ENCODE measurements at regions not wholly inside any gene's neighbourhood (a gene's known extent, or its start where the extent isn't known, plus 50 kb on each side); places are given as distances from the start of the nearest gene placed in this dataset.

- no peak for DNase-seq
These were observed 417.7 kb downstream of the TAF11L14 start for GRCh38 chr5:18051953-18052352.

GRCh38 chr5:18052569-18052968, 418.3 kb downstream of the TAF11L14 start:
- DNase-seq, result no peak

- DNase-seq, result no peak
These were observed 423.5 kb downstream of the TAF11L14 start for GRCh38 chr5:18057725-18058124.

GRCh38 chr5:18067615-18068014, 433.4 kb downstream of the TAF11L14 start:
- DNase-seq, result no peak

- no peak for DNase-seq
These were observed 434.6 kb downstream of the TAF11L14 start for GRCh38 chr5:18068826-18069225.

- no peak for DNase-seq
These were observed 435.5 kb downstream of the TAF11L14 start for GRCh38 chr5:18069790-18070189.

- DNase-seq, result no peak
These were observed 438.3 kb downstream of the TAF11L14 start for GRCh38 chr5:18072600-18072999.

- DNase-seq, result no peak
These were observed 440.7 kb downstream of the TAF11L14 start for GRCh38 chr5:18074961-18075360.

GRCh38 chr5:18078157-18078556, 443.9 kb downstream of the TAF11L14 start:
- DNase-seq, result no peak

GRCh38 chr5:18079831-18080230, 445.6 kb downstream of the TAF11L14 start:
- no peak for DNase-seq

GRCh38 chr5:18088020-18088579, 453.8 kb downstream of the TAF11L14 start:
- DNase-seq, result no peak

- no peak for DNase-seq
These were observed 455.9 kb downstream of the TAF11L14 start for GRCh38 chr5:18090177-18090576.

- no peak for DNase-seq
These were observed 456.9 kb downstream of the TAF11L14 start for GRCh38 chr5:18091142-18091541.

GRCh38 chr5:18091758-18092157, 457.5 kb downstream of the TAF11L14 start:
- no peak for DNase-seq

GRCh38 chr5:18095061-18095460, 460.8 kb downstream of the TAF11L14 start:
- no peak for DNase-seq

- DNase-seq, result no peak
These were observed 463.6 kb downstream of the TAF11L14 start for GRCh38 chr5:18097817-18098216.

- DNase-seq, result no peak
These were observed 464.4 kb downstream of the TAF11L14 start for GRCh38 chr5:18098691-18099090.

- no peak for DNase-seq
These were observed 465.0 kb downstream of the TAF11L14 start for GRCh38 chr5:18099261-18099660.

- DNase-seq, result no peak
These were observed 467.3 kb downstream of the TAF11L14 start for GRCh38 chr5:18101532-18101931.

- no peak for DNase-seq
These were observed 468.5 kb downstream of the TAF11L14 start for GRCh38 chr5:18102733-18103132.

GRCh38 chr5:18105449-18105848, 471.2 kb downstream of the TAF11L14 start:
- DNase-seq, result no peak

- no peak for DNase-seq
These were observed 477.7 kb downstream of the TAF11L14 start for GRCh38 chr5:18111906-18112465.

GRCh38 chr5:18113721-18114120, 479.5 kb downstream of the TAF11L14 start:
- no peak for DNase-seq

- DNase-seq, result no peak
These were observed 480.0 kb downstream of the TAF11L14 start for GRCh38 chr5:18114151-18114757.

GRCh38 chr5:18117968-18118367, 483.7 kb downstream of the TAF11L14 start:
- no peak for DNase-seq

Data from NK-92 treated with Interleukin-12 subunit alpha and Interleukin-12 subunit beta, amount 100 ng/mL, for 24 hours (cell line).